ENCODE measurements at regions not wholly inside any gene's neighbourhood (a gene's known extent, or its start where the extent isn't known, plus 50 kb on each side); places are given as distances from the start of the nearest gene placed in this dataset.

- TF ChIP-seq PBX3 (IDR thresholded peaks at IDR 0.05) (no peak), POLR2AphosphoS5 (IDR thresholded peaks at IDR 0.05; ENCODE audit: low read depth, low read length) (no peak), TAF1 (IDR thresholded peaks at IDR 0.05; ENCODE audit: borderline replicate concordance, low read depth, low read length) (no peak)
Measured at GRCh38 chr11:34830035-34830434, 86.1 kb downstream of the APIP start (continued).

DNA sequence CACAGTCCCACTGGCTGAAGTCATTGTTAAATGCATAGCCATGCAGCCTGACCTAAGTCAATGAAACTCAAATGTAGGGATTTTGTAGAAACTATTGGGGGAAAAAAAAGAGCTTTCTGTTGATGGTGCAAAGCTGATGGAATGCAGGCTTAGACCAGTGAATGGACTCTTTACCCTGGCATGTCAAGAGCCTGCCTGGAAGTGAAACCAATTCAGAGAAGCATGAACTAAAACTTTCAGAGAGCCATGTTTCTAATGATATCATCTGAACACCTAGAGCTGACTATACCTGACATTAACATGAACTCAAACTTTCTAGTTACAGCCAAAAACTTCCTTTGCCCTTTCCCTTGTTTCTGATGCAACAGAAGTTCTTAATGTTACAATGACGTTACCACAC, 89.0 kb downstream of the APIP start:
- POLR2A ChIA-PET: no interaction called here
- DNase-seq: no peak

DNA sequence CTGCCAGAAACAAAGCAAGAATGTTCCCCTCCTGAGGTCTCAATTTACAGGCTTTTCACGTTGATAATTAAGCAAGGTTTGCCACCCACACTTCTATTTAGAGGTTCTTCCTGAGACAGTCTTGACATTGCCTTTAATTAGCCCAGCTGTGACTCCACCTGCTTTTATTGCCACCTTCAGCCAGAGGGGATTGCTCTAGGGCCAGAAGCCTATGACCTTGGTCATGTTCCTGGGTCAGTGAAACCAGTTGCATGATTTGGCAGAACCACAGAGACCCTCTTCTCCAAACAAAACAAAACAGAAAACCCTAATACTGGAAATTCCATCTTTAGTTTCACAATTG, 89.8 kb downstream of the APIP start:
- Histone ChIP-seq H3K4me2 (no peak overlapping the region), H3K79me2 (ENCODE audit: insufficient read depth) (no peaks in the 10 kb centered on the region), H3K27me3 (ENCODE audit: insufficient read depth) (no peaks in the 10 kb centered on the region; the same call in 1 of the 2 replicates), H4K20me1 (ENCODE audit: insufficient read depth) (no peaks in the 10 kb centered on the region), H3K36me3 (replicated peaks in 1 of 2; ENCODE audit: control insufficient read depth in 1 of 2, insufficient read depth in 2 of 2, low read length in 1 of 2) (no peaks in the 10 kb centered on the region), H2AFZ (ENCODE audit: low read depth) (no peak overlapping the region), H3K9me2 (no peaks in the 10 kb centered on the region), H3F3A (replicated peaks; ENCODE audit: insufficient read depth) (no peaks in the 10 kb centered on the region), H3K4me1 (ENCODE audit: control insufficient read depth in 1 of 2, insufficient read depth in 2 of 2, low read depth in 1 of 2, low read length in 1 of 2) (no peaks in the 10 kb centered on the region; a peak in 1 of 4 replicates), H3K9ac (no peak overlapping the region), H3K27ac (ENCODE audit: low read depth in 2 of 2, low read length in 1 of 2) (no peak overlapping the region), H3K4me3 (ENCODE audit: low read depth in 2 of 2, low read length in 1 of 2) (no peak overlapping the region), H3K9me3 (no peaks in the 10 kb centered on the region)
- ChIA-PET POLR2A (no interaction called here), CTCF (interaction anchor here (0.7 to 0.9 kb wide), 2 partner anchors 22 to 43 kb away, joined by 3 read pairs; no protein-coding TSS in a partner anchor)
- DNase-seq: no peak
- WGBS (ENCODE audit: low lambda C conversion rate): 25% methylated on average over 1 of the region's 1 CpG
- TF ChIP-seq SMC3 (IDR thresholded peaks at IDR 0.05; ENCODE audit: low read depth, low read length) (no peak), RXRA (IDR thresholded peaks at IDR 0.05; ENCODE audit: borderline replicate concordance, low read depth) (no peak), JUND (IDR thresholded peaks at IDR 0.05) (no peak), NRF1 (IDR thresholded peaks at IDR 0.05; ENCODE audit: low read depth, low read length) (no peak), TCF12 (IDR thresholded peaks at IDR 0.05) (no peak), RFX5 (IDR thresholded peaks at IDR 0.05; ENCODE audit: low read length) (no peak), GABPA (IDR thresholded peaks at IDR 0.05; ENCODE audit: low read depth) (no peak), RAD21 (IDR thresholded peaks at IDR 0.05; ENCODE audit: low read length) (no peak), FOXM1 (IDR thresholded peaks at IDR 0.05; ENCODE audit: low read depth) (no peak), FOXJ3 (CRISPR knock-in tag; IDR thresholded peaks at IDR 0.05) (no peak), SIN3A (IDR thresholded peaks at IDR 0.05; ENCODE audit: borderline replicate concordance, low read depth, low read length) (no peak), EP300 (IDR thresholded peaks at IDR 0.05; ENCODE audit: borderline replicate concordance in 1 of 2, low read depth in 1 of 2, low read length in 1 of 2) (no peak), CTCF (IDR thresholded peaks at IDR 0.05) (no peak), PBX3 (IDR thresholded peaks at IDR 0.05) (no peak)
- TF ChIP-seq, protein P1, sequence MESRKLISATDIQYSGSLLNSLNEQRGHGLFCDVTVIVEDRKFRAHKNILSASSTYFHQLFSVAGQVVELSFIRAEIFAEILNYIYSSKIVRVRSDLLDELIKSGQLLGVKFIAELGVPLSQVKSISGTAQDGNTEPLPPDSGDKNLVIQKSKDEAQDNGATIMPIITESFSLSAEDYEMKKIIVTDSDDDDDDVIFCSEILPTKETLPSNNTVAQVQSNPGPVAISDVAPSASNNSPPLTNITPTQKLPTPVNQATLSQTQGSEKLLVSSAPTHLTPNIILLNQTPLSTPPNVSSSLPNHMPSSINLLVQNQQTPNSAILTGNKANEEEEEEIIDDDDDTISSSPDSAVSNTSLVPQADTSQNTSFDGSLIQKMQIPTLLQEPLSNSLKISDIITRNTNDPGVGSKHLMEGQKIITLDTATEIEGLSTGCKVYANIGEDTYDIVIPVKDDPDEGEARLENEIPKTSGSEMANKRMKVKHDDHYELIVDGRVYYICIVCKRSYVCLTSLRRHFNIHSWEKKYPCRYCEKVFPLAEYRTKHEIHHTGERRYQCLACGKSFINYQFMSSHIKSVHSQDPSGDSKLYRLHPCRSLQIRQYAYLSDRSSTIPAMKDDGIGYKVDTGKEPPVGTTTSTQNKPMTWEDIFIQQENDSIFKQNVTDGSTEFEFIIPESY (IDR thresholded peaks at IDR 0.05; ENCODE audit: borderline replicate concordance, low read depth): no peak

More for the DNA sequence above, 89.0 kb downstream of the APIP start:
- Histone ChIP-seq H2AFZ (ENCODE audit: low read depth) (no peak overlapping the region), H3K4me1 (ENCODE audit: control insufficient read depth in 1 of 2, insufficient read depth in 2 of 2, low read depth in 1 of 2, low read length in 1 of 2) (no peaks in the 10 kb centered on the region; a peak in 1 of 4 replicates), H3K27ac (ENCODE audit: low read depth in 2 of 2, low read length in 1 of 2) (no peak overlapping the region), H3K4me3 (ENCODE audit: low read depth in 2 of 2, low read length in 1 of 2) (no peak overlapping the region), H3K36me3 (replicated peaks in 1 of 2; ENCODE audit: control insufficient read depth in 1 of 2, insufficient read depth in 2 of 2, low read length in 1 of 2) (no peaks in the 10 kb centered on the region), H3K9me3 (no peaks in the 10 kb centered on the region), H3K9ac (no peak overlapping the region), H3K27me3 (ENCODE audit: insufficient read depth) (no peaks in the 10 kb centered on the region; the same call in 1 of the 2 replicates), H4K20me1 (ENCODE audit: insufficient read depth) (no peaks in the 10 kb centered on the region), H3K79me2 (ENCODE audit: insufficient read depth) (no peaks in the 10 kb centered on the region), H3K9me2 (no peaks in the 10 kb centered on the region), H3F3A (replicated peaks; ENCODE audit: insufficient read depth) (no peaks in the 10 kb centered on the region), H3K4me2 (no peak overlapping the region)
- WGBS (ENCODE audit: low lambda C conversion rate): 40% methylated on average over 1 of the region's 1 CpG
- CTCF ChIA-PET: no interaction called here
- no peak for TF ChIP-seq TAF1 (IDR thresholded peaks at IDR 0.05; ENCODE audit: borderline replicate concordance, low read depth, low read length)
- no peak for TF ChIP-seq YY1 (IDR thresholded peaks at IDR 0.05; ENCODE audit: low read depth)
